B cell (primary cell): ENCODE measurements at regions not wholly inside any gene's neighbourhood (a gene's known extent, or its start where the extent isn't known, plus 50 kb on each side); places are given as distances from the start of the nearest gene placed in this dataset.

Experiments
- ATAC-seq: fragments of 200-7000 bp; cut with Tn5 transposase; one replicate; pipeline ENCODE4 v1.10.0; 2021; ENCODE audit warnings: low read depth, mild to moderate bottlenecking, moderate number of reproducible peaks, moderate library complexity
- CTCF ChIA-PET: fragments of 350-600 bp; sonication (Branson Sonifier 250); formaldehyde crosslinking; loops from one replicate; lab custom pipeline; 2021; ENCODE audit warnings: antibody characterized with exemption, inconsistent platforms; lab: Charles Lee
- POLR2A ChIA-PET: fragments of 350-600 bp; sonication (Branson Sonifier 250); formaldehyde crosslinking; loops from one replicate; lab custom pipeline; 2021; ENCODE audit warnings: antibody characterized with exemption; lab: Charles Lee
- DNase-seq: peaks from one replicate; pipeline ENCODE4 v3.0.0; 2013
- H2AFZ ChIP-seq: 2 replicates; pipeline ENCODE4 v1.6.1; 2012; ENCODE audit warnings: mild to moderate bottlenecking, low read depth, low read length; ENCODE audit not compliant: insufficient read depth, poor library complexity, severe bottlenecking
- H3K27ac ChIP-seq, 2 donors: 1 replicate in 1 of 2; 2 replicates in 1 of 2; pipeline ENCODE4 v1.5.1; 2012 to 2013; ENCODE audit warnings: low read length in 2 of 2, mild to moderate bottlenecking in 2 of 2, moderate library complexity in 1 of 2
- H3K27me3 ChIP-seq, 4 experiments: fragments of 200-600 bp in 1 of 4; sonication (generic) in 1 of 4; replicated peaks in 1 of 4; 1 replicate in 2 of 4; 2 replicates in 2 of 4; pipeline versions ENCODE4 v1.6.1 to v1.7.0; 2013 to 2016; ENCODE audit warnings: low read length in 3 of 4, mild to moderate bottlenecking in 2 of 4, mixed read lengths in 1 of 4, moderate library complexity in 1 of 4; ENCODE audit not compliant: insufficient read depth in 4 of 4, control insufficient read depth in 3 of 4; ENCODE audit errors: control extremely low read depth in 1 of 4
- H3K36me3 ChIP-seq, 2 experiments: replicated peaks in 1 of 2; 1 replicate in 1 of 2; 2 replicates in 1 of 2; pipeline versions ENCODE4 v1.6.1 to v1.7.1; 2013; ENCODE audit warnings: low read length in 1 of 2; ENCODE audit not compliant: insufficient read depth in 2 of 2, control insufficient read depth in 1 of 2; ENCODE audit errors: control extremely low read depth in 1 of 2, extremely low read depth in 1 of 2
- H3K4me1 ChIP-seq, 2 donors: fragments of 200-600 bp in 1 of 2; sonication (generic) in 1 of 2; 1 replicate in 1 of 2; 2 replicates in 1 of 2; pipeline versions ENCODE4 v1.5.1 to v1.6.1; 2013 to 2017; ENCODE audit warnings: low read length in 2 of 2; ENCODE audit not compliant: control insufficient read depth in 2 of 2, insufficient read depth in 2 of 2
- H3K4me2 ChIP-seq: replicated peaks from 2 replicates; pipeline ENCODE3; 2012; ENCODE audit warnings: mild to moderate bottlenecking, low read depth, low read length; ENCODE audit not compliant: poor library complexity, severe bottlenecking
- H3K4me3 ChIP-seq, 5 experiments: fragments of 200-600 bp in 1 of 5; sonication (generic) in 1 of 5; 1 replicate in 3 of 5; 2 replicates in 2 of 5; pipeline versions ENCODE4 v1.5.1 to v1.7.0; 2011 to 2016; ENCODE audit warnings: low read length in 4 of 5, mild to moderate bottlenecking in 4 of 5, low read depth in 2 of 5, control low read depth in 1 of 5, moderate library complexity in 1 of 5; ENCODE audit not compliant: insufficient read depth in 1 of 5; ENCODE audit errors: control extremely low read depth in 1 of 5, extremely low read depth in 1 of 5
- H3K79me2 ChIP-seq: fragments of 200-600 bp; sonication (generic); one replicate; pipeline ENCODE4 v1.6.0; 2016; ENCODE audit warnings: low read length; ENCODE audit not compliant: control insufficient read depth, insufficient read depth
- H3K9ac ChIP-seq: fragments of 200-600 bp; sonication (generic); 2 replicates; pipeline ENCODE4 v1.6.1; 2017; ENCODE audit warnings: mild to moderate bottlenecking, low read length, moderate library complexity
- H3K9me3 ChIP-seq, 3 donors: one replicate each; pipeline versions ENCODE4 v1.6.1 to v1.7.1; 2013; ENCODE audit warnings: low read length in 2 of 3; ENCODE audit not compliant: control insufficient read depth in 2 of 3, insufficient read depth in 1 of 3; ENCODE audit errors: control extremely low read depth in 1 of 3
- H4K20me1 ChIP-seq: 2 replicates; pipeline ENCODE4 v1.6.0; 2012; ENCODE audit warnings: mild to moderate bottlenecking, low read length; ENCODE audit not compliant: insufficient read depth, control insufficient read depth, poor library complexity, severe bottlenecking
- H3K27ac Mint-ChIP-seq: one replicate; pipeline ENCODE4 v1.8.0; 2021; ENCODE audit warnings: mixed read lengths
- H3K27me3 Mint-ChIP-seq: one replicate; pipeline ENCODE4 v1.8.0; 2021; ENCODE audit warnings: mixed read lengths
- H3K4me1 Mint-ChIP-seq: one replicate; pipeline ENCODE4 v1.8.0; 2021; ENCODE audit warnings: mixed read lengths
- H3K4me3 Mint-ChIP-seq: one replicate; pipeline ENCODE4 v1.8.0; 2021; ENCODE audit warnings: mixed read lengths
- H3K9me3 Mint-ChIP-seq: one replicate; pipeline ENCODE4 v1.8.0; 2022; ENCODE audit warnings: mixed read lengths; ENCODE audit not compliant: insufficient read depth
- CTCF ChIP-seq: fragments of 200-600 bp; IDR thresholded peaks from one replicate; pipeline ENCODE4 v1.8.0; 2022; ENCODE audit warnings: antibody characterized with exemption, mild to moderate bottlenecking
- EZH2 ChIP-seq: IDR thresholded peaks from 2 replicates; pipeline ENCODE4 v1.6.1; 2012; ENCODE audit warnings: borderline replicate concordance, low read depth, mild to moderate bottlenecking, moderate library complexity, low read length; ENCODE audit not compliant: insufficient read depth, poor library complexity, severe bottlenecking
- WGBS: methylation state at CpG from one replicate; pipeline ENCODE4 v1.1.5; 2013; ENCODE audit warnings: missing lambda C conversion rate; ENCODE audit not compliant: insufficient coverage; 5-methylcytosine and 5-hydroxymethylcytosine counted together
- intact Hi-C: fragments of 100-400 bp; cut with micrococcal nuclease; formaldehyde crosslinking; loops from one replicate; pipeline ENCODE4 v1.10.0; 2022

DNA sequence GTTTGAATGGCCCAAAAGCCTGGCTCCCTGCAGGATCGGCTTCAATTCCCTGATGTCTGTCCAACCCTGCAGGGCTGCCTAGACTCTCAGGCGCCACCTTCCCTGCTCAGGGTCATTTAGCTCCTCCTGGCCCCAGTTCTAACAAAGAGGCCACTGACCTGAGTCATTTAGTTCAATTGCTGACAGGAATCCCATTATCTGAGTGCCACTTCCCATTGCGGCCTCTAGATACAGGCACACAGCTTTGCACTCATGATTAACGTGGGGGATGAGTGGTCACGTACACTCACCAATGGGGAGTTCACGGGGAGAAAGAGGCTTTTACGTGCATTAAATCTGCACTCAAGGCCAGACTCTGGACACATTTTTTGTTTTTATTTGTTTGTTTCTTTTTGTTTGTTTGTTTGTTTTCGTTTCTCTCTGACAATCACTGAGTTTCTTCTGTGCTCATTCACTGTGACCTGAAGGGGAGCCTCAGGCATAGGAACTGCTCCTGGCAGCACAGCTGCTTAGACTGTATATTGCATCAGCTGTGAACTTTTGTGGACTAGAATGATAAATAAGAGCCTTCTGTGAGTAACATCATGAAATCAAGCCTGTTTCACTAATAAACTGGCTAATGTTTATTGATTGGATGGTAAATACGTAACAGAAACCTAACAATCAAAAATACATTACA lies 118.9 kb upstream of the CTNNA2 start:
- H3K36me3 ChIP-seq, result no peaks in the 10 kb centered on the region
- Mint-ChIP-seq H3K9me3 (peaks cover 5% of the 10 kb centered on the region), H3K4me1 (no peaks in the 10 kb centered on the region), H3K27ac (no peak overlapping the region), H3K4me3 (no peak overlapping the region), H3K27me3 (no peaks in the 10 kb centered on the region)
- peaks cover 0 to 3% (median 0%) of the 10 kb centered on the region in 3 donors for H3K9me3 ChIP-seq
- POLR2A ChIA-PET, result no interaction called here
- no peaks in the 10 kb centered on the region for H3K27me3 ChIP-seq
- intact Hi-C loops, result no loop called here
- CTCF ChIA-PET, result no interaction called here
- H3K79me2 ChIP-seq, result no peaks in the 10 kb centered on the region
- no peak overlapping the region for H3K9ac ChIP-seq
- H3K4me2 ChIP-seq, result no peak overlapping the region
- no peaks in the 10 kb centered on the region for H3K4me1 ChIP-seq
- 43% methylated on average over 7 of the region's 9 CpGs for WGBS
- H3K4me3 ChIP-seq, result no peak overlapping the region
- no peak overlapping the region for H2AFZ ChIP-seq
- ATAC-seq (no peak), DNase-seq (no peak)
- H3K27ac ChIP-seq, result no peak overlapping the region
- TF ChIP-seq EZH2 (no peak), CTCF (no peak)
- H4K20me1 ChIP-seq, result no peaks in the 10 kb centered on the region

DNA sequence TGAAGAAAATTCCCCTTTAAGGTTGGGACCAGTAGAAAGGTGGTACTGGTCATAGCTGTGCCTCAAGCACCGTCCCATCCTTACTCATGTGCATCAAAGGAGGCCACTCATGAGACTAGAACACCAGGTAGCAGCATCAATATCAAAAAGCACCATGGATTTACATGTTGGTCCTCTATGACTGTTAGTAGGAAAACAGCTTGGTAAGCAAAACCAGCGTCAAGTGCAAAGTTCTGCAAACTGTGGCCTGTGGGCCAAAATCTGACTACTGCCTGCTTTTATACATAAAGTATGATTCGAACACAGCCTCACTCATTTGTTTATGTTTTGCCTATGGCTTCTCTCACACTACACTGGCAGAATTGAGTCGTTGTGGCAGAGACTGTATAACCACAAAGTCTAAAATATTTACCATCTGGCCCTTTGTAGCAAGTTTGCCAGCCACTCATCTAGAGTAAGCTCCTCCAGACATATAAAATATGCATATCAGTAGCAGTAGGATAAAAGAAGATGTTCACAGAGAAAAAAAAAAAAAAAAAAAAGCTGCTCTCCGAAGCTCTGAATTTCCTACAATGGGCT lies 119.7 kb upstream of the CTNNA2 start:
- H3K9me3 ChIP-seq, result peaks cover 0 to 3% (median 0%) of the 10 kb centered on the region in 3 donors
- no peak overlapping the region for H3K4me3 Mint-ChIP-seq
- no peaks in the 10 kb centered on the region for H3K27me3 ChIP-seq
- no peak overlapping the region for H3K27ac ChIP-seq
- H3K4me2 ChIP-seq, result no peak overlapping the region
- no peak overlapping the region for H3K9ac ChIP-seq
- no peaks in the 10 kb centered on the region for H3K4me1 ChIP-seq
- DNase-seq (no peak), ATAC-seq (no peak)
- H2AFZ ChIP-seq, result no peak overlapping the region
- H3K4me3 ChIP-seq, result no peak overlapping the region
- ChIA-PET CTCF (no interaction called here), POLR2A (no interaction called here)
- H4K20me1 ChIP-seq, result no peaks in the 10 kb centered on the region
- no peaks in the 10 kb centered on the region for H3K4me1 Mint-ChIP-seq
- H3K27ac Mint-ChIP-seq, result no peak overlapping the region
- peaks cover 5% of the 10 kb centered on the region for H3K9me3 Mint-ChIP-seq
- intact Hi-C loops, result no loop called here
- no peaks in the 10 kb centered on the region for H3K79me2 ChIP-seq
- no peaks in the 10 kb centered on the region for H3K36me3 ChIP-seq
- TF ChIP-seq CTCF, result no peak
- no peak for TF ChIP-seq EZH2
- no peaks in the 10 kb centered on the region for H3K27me3 Mint-ChIP-seq
- WGBS, result 93% methylated on average over 2 of the region's 5 CpGs
